SK-N-SH (cell line): ENCODE measurements at regions not wholly inside any gene's neighbourhood (a gene's known extent, or its start where the extent isn't known, plus 50 kb on each side); places are given as distances from the start of the nearest gene placed in this dataset.

Experiments
- CTCF ChIA-PET: fragments of 300-600, 350-600 bp; formaldehyde crosslinking; extraction: SDS; loops from one replicate; lab custom pipeline; 2021; lab: Yijun Ruan, JAX
- POLR2A ChIA-PET: fragments of 350-600 bp; sonication (Branson Sonifier 250); formaldehyde crosslinking; extraction: SDS; loops from one replicate; lab custom pipeline; 2020; ENCODE audit warnings: antibody characterized with exemption, inconsistent platforms; lab: Yijun Ruan, JAX
- DNase-seq: peaks from one replicate; pipeline ENCODE4 v3.0.0; 2012
- H2AFZ ChIP-seq: fragments of 200-600 bp; sonication (generic); 2 replicates; pipeline ENCODE4 v1.8.1; 2016; ENCODE audit warnings: antibody characterized with exemption, mild to moderate bottlenecking, low read depth
- H3F3A ChIP-seq: fragments of 200-600 bp; sonication (generic); replicated peaks from 2 replicates; pipeline ENCODE3; 2016; ENCODE audit warnings: antibody characterized with exemption, mild to moderate bottlenecking; ENCODE audit not compliant: insufficient read depth
- H3K27ac ChIP-seq, 2 experiments: fragments of 200-500 bp in 1 of 2; fragments of 200-600 bp in 1 of 2; sonication (Bioruptor generic) in 1 of 2; sonication (generic), shearing (Covaris generic) in 1 of 2; 2 replicates each; pipeline versions ENCODE4 v1.5.1 to v1.6.1; 2014 to 2016; ENCODE audit warnings: low read depth in 2 of 2, inconsistent platforms in 1 of 2, low read length in 1 of 2, mild to moderate bottlenecking in 1 of 2, mixed read lengths in 1 of 2
- H3K27me3 ChIP-seq: fragments of 200-600 bp; sonication (generic), shearing (Covaris generic); 2 replicates; pipeline ENCODE4 v1.6.1; 2016; ENCODE audit warnings: mixed run types; ENCODE audit not compliant: insufficient read depth
- H3K36me3 ChIP-seq, 2 experiments: fragments of 200-500 bp in 1 of 2; fragments of 200-600 bp in 1 of 2; sonication (Bioruptor generic) in 1 of 2; sonication (generic) in 1 of 2; replicated peaks in 1 of 2; 2 replicates each; pipeline versions ENCODE3 to v1.5.1; 2014 to 2016; ENCODE audit warnings: low read length in 1 of 2, mild to moderate bottlenecking in 1 of 2; ENCODE audit not compliant: insufficient read depth in 2 of 2, control insufficient read depth in 1 of 2
- H3K4me1 ChIP-seq, 2 experiments: fragments of 200-500 bp in 1 of 2; fragments of 200-600 bp in 1 of 2; sonication (Bioruptor generic) in 1 of 2; sonication (generic), shearing (Covaris generic) in 1 of 2; 2 replicates each; pipeline versions ENCODE4 v1.5.1 to v1.6.1; 2014 to 2016; ENCODE audit warnings: low read depth in 1 of 2, low read length in 1 of 2, mixed run types in 1 of 2; ENCODE audit not compliant: insufficient read depth in 2 of 2, control insufficient read depth in 1 of 2
- H3K4me2 ChIP-seq: fragments of 200-600 bp; sonication (generic), shearing (Covaris generic); 2 replicates; pipeline ENCODE4 v1.6.1; 2017; ENCODE audit warnings: mixed run types
- H3K4me3 ChIP-seq, 2 experiments: fragments of 200-500 bp in 1 of 2; fragments of 200-600 bp in 1 of 2; sonication (Bioruptor generic) in 1 of 2; sonication (generic), shearing (Covaris generic) in 1 of 2; 2 replicates each; pipeline versions ENCODE4 v1.5.1 to v1.8.1; 2014 to 2016; ENCODE audit warnings: low read depth in 2 of 2, inconsistent platforms in 1 of 2, low read length in 1 of 2, mild to moderate bottlenecking in 1 of 2, mixed read lengths in 1 of 2, moderate library complexity in 1 of 2
- H3K79me2 ChIP-seq: fragments of 200-600 bp; sonication (generic); 2 replicates; pipeline ENCODE4 v1.8.1; 2017; ENCODE audit warnings: mild to moderate bottlenecking; ENCODE audit not compliant: insufficient read depth
- H3K9ac ChIP-seq: fragments of 200-600 bp; sonication (generic); 2 replicates; pipeline ENCODE4 v1.6.1; 2017; ENCODE audit warnings: mixed run types
- H3K9me2 ChIP-seq: fragments of 200-600 bp; sonication (generic); 2 replicates; pipeline ENCODE4 v1.6.1; 2017; ENCODE audit warnings: mixed run types
- H3K9me3 ChIP-seq: fragments of 200-600 bp; sonication (generic); 2 replicates; pipeline ENCODE4 v1.6.1; 2017; ENCODE audit warnings: mixed run types, mild to moderate bottlenecking, moderate library complexity
- H4K20me1 ChIP-seq: fragments of 200-600 bp; sonication (generic); 2 replicates; pipeline ENCODE4 v1.6.1; 2017; ENCODE audit warnings: mild to moderate bottlenecking, mixed run types; ENCODE audit not compliant: insufficient read depth
- EP300 ChIP-seq, 2 experiments: IDR thresholded peaks; 2 replicates each; pipeline versions ENCODE4 v1.4.0 to v1.6.1; 2012; ENCODE audit warnings: borderline replicate concordance in 1 of 2, low read depth in 1 of 2, low read length in 1 of 2
- EZH2phosphoT487 ChIP-seq: fragments of 200-600 bp; sonication (generic); IDR thresholded peaks from 2 replicates; pipeline ENCODE4 v1.6.1; 2017; ENCODE audit warnings: low read depth, mixed run types, mild to moderate bottlenecking, antibody characterized with exemption, moderate library complexity, borderline replicate concordance
- FOSL2 ChIP-seq: IDR thresholded peaks from 2 replicates; pipeline ENCODE4 v1.4.0; 2012; ENCODE audit warnings: low read depth, mild to moderate bottlenecking, moderate library complexity, borderline replicate concordance
- GATA2 ChIP-seq: sonication (generic); formaldehyde crosslinking; IDR thresholded peaks from 2 replicates; pipeline ENCODE4 v1.5.0; 2020; ENCODE audit warnings: mild to moderate bottlenecking, missing genetic modification reagents
- MEF2A ChIP-seq: IDR thresholded peaks from 2 replicates; pipeline ENCODE4 v1.4.0; 2012; ENCODE audit warnings: low read depth, borderline replicate concordance
- MXI1 ChIP-seq: IDR thresholded peaks from 2 replicates; pipeline ENCODE4 v1.6.1; 2012; ENCODE audit warnings: mild to moderate bottlenecking, low read depth, low read length, improper control_type of control experiment
- RXRA ChIP-seq: IDR thresholded peaks from 2 replicates; pipeline ENCODE4 v1.4.0; 2012; ENCODE audit warnings: low read depth, mild to moderate bottlenecking, borderline replicate concordance
- SIN3A ChIP-seq: IDR thresholded peaks from 2 replicates; pipeline ENCODE4 v1.6.1; 2012; ENCODE audit warnings: low read depth, mild to moderate bottlenecking, low read length, moderate library complexity, borderline replicate concordance
- SMC3 ChIP-seq: IDR thresholded peaks from 2 replicates; pipeline ENCODE4 v1.6.1; 2012; ENCODE audit warnings: low read depth, low read length, improper control_type of control experiment
- YY1 ChIP-seq: IDR thresholded peaks from 2 replicates; pipeline ENCODE4 v1.4.0; 2012; ENCODE audit warnings: low read depth, mild to moderate bottlenecking
- WGBS: methylation state at CpG from one replicate; pipeline ENCODE4 v1.1.6; 2017; ENCODE audit warnings: low lambda C conversion rate; 5-methylcytosine and 5-hydroxymethylcytosine counted together
- TF ChIP-seq, protein P1 (sequence below): IDR thresholded peaks from 2 replicates; pipeline ENCODE4 v1.4.0; 2012; ENCODE audit warnings: low read depth, borderline replicate concordance
- TF ChIP-seq, protein P2 (sequence below): IDR thresholded peaks from 2 replicates; pipeline ENCODE4 v1.4.0; 2012; ENCODE audit warnings: low read depth
- TF ChIP-seq, protein P3 (sequence below): IDR thresholded peaks from 2 replicates; pipeline ENCODE4 v1.6.1; 2012; ENCODE audit warnings: mild to moderate bottlenecking, low read depth, low read length, moderate library complexity

DNA sequence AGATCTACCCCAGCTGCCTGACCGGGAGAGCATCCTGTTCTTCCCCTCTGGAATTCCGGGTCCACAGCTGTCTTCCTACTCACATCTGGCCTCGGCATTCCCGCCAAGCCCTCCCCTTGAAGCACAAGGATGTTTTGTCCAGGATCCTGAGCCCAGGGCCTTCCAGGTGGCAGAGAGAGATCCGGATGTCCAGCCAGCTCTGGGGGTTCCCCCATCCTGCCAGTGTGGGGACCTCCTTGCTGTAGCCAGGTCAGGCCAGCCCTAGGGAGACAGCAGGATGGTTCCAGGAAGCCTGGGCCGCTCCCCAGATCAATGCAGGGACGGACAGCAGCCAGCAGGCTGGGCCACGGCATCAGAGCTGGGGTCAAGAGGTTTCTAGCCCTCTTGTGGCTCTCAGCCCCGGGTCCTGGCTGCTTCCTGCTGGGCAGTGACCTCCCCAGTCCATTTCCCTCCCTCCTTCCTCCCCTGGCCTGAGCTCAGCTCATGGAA lies 55.3 kb downstream of the SOCS3 start:
- H3K36me3 ChIP-seq, result no peaks in the 10 kb centered on the region
- H3K4me2 ChIP-seq, result no peak overlapping the region
- H3K9me2 ChIP-seq, result no peaks in the 10 kb centered on the region
- H2AFZ ChIP-seq, result no peak overlapping the region
- peaks cover 0 to 12% of the 10 kb centered on the region in 2 experiments; a peak in 1 of 4 replicates for H3K4me1 ChIP-seq
- H3K79me2 ChIP-seq, result no peaks in the 10 kb centered on the region
- no peak overlapping the region for H3K27ac ChIP-seq
- WGBS, result 83% methylated on average over 9 of the region's 9 CpGs
- no peaks in the 10 kb centered on the region for H3F3A ChIP-seq
- POLR2A ChIA-PET, result no interaction called here
- TF ChIP-seq, protein P1, sequence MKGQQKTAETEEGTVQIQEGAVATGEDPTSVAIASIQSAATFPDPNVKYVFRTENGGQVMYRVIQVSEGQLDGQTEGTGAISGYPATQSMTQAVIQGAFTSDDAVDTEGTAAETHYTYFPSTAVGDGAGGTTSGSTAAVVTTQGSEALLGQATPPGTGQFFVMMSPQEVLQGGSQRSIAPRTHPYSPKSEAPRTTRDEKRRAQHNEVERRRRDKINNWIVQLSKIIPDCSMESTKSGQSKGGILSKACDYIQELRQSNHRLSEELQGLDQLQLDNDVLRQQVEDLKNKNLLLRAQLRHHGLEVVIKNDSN, result no peak
- TF ChIP-seq GATA2 (CRISPR knock-in tag) (no peak), FOSL2 (no peak), MEF2A (no peak), RXRA (no peak), SIN3A (no peak), SMC3 (no peak), EZH2phosphoT487 (no peak), MXI1 (no peak), EP300 (IDR thresholded peaks at IDR 0.05; ENCODE audit: borderline replicate concordance in 1 of 2, low read depth in 1 of 2, low read length in 1 of 2) (no peak), YY1 (no peak)
- TF ChIP-seq, protein P2, sequence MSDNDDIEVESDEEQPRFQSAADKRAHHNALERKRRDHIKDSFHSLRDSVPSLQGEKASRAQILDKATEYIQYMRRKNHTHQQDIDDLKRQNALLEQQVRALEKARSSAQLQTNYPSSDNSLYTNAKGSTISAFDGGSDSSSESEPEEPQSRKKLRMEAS, result no peak
- TF ChIP-seq, protein P3, sequence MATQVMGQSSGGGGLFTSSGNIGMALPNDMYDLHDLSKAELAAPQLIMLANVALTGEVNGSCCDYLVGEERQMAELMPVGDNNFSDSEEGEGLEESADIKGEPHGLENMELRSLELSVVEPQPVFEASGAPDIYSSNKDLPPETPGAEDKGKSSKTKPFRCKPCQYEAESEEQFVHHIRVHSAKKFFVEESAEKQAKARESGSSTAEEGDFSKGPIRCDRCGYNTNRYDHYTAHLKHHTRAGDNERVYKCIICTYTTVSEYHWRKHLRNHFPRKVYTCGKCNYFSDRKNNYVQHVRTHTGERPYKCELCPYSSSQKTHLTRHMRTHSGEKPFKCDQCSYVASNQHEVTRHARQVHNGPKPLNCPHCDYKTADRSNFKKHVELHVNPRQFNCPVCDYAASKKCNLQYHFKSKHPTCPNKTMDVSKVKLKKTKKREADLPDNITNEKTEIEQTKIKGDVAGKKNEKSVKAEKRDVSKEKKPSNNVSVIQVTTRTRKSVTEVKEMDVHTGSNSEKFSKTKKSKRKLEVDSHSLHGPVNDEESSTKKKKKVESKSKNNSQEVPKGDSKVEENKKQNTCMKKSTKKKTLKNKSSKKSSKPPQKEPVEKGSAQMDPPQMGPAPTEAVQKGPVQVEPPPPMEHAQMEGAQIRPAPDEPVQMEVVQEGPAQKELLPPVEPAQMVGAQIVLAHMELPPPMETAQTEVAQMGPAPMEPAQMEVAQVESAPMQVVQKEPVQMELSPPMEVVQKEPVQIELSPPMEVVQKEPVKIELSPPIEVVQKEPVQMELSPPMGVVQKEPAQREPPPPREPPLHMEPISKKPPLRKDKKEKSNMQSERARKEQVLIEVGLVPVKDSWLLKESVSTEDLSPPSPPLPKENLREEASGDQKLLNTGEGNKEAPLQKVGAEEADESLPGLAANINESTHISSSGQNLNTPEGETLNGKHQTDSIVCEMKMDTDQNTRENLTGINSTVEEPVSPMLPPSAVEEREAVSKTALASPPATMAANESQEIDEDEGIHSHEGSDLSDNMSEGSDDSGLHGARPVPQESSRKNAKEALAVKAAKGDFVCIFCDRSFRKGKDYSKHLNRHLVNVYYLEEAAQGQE, result no peak
- no peak overlapping the region for H3K9ac ChIP-seq
- no peaks in the 10 kb centered on the region for H4K20me1 ChIP-seq
- no peaks in the 10 kb centered on the region for H3K27me3 ChIP-seq
- no peaks in the 10 kb centered on the region for H3K9me3 ChIP-seq
- DNase-seq, result no peak
- no peak overlapping the region for H3K4me3 ChIP-seq
- CTCF ChIA-PET, result interaction anchor here (0.9 to 4.7 kb wide), 9 partner anchors 10 to 117 kb away, joined by 3 to 19 read pairs (median 5); partner anchors contain the start of gene SOCS3
